22Rv1 (cell line): ENCODE measurements at regions not wholly inside any gene's neighbourhood (a gene's known extent, or its start where the extent isn't known, plus 50 kb on each side); places are given as distances from the start of the nearest gene placed in this dataset.

Experiments
- H3K27ac ChIP-seq: fragments of 450-650 bp; 2 replicates; pipeline ENCODE4 v1.5.1; 2017
- ZFX ChIP-seq: fragments of 450-650 bp; IDR thresholded peaks from 2 replicates; pipeline ENCODE4 v1.6.1; 2017; ENCODE audit warnings: antibody characterized with exemption, borderline replicate concordance
- TF ChIP-seq, protein P1 (sequence below): fragments of 450-650 bp; IDR thresholded peaks from 2 replicates; pipeline ENCODE4 v1.5.1; 2017; ENCODE audit warnings: mild to moderate bottlenecking

DNA sequence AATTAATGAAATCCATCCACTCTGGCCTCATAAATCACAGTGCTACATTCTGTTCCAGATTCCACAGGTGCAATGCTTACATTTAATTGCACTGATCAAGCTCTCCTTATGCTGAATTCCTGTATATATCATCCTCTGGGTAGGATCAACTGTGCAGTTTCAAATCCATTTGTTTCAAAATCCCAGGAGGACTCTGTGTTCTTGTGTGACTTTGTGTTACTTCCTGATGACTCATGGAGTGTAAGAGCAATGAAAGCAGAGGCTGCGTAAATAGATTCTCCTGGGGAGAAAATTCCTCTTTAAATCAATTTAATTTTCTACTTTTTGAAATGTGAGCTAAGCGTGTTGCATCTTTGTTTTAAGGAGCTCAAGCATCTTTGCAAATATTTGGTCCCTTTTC, 752.7 kb downstream of the METTL15 start:
- H3K27ac ChIP-seq, result no peak overlapping the region
- no peak for TF ChIP-seq ZFX
- TF ChIP-seq, protein P1, sequence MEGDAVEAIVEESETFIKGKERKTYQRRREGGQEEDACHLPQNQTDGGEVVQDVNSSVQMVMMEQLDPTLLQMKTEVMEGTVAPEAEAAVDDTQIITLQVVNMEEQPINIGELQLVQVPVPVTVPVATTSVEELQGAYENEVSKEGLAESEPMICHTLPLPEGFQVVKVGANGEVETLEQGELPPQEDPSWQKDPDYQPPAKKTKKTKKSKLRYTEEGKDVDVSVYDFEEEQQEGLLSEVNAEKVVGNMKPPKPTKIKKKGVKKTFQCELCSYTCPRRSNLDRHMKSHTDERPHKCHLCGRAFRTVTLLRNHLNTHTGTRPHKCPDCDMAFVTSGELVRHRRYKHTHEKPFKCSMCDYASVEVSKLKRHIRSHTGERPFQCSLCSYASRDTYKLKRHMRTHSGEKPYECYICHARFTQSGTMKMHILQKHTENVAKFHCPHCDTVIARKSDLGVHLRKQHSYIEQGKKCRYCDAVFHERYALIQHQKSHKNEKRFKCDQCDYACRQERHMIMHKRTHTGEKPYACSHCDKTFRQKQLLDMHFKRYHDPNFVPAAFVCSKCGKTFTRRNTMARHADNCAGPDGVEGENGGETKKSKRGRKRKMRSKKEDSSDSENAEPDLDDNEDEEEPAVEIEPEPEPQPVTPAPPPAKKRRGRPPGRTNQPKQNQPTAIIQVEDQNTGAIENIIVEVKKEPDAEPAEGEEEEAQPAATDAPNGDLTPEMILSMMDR, result no peak

DNA sequence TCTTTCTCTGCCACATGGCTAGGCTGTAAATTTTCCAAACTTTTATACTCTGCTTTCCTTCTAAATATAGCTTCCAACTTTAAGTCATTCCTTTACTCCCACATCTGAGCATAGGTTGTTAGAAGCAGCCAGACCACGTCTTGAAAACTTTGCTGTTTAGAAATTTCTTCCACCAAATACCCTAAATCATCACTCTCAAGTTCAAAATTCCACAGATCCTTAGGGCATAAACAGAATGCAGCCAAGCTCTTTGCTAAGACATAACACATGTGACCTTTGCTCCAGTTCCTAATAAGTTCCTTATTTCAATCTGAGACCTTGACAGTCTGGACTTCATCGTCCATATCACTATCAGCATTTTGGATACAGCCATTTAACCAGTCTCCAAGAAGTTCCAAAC, 749.9 kb downstream of the METTL15 start:
- TF ChIP-seq, protein P1, result no peak
- TF ChIP-seq ZFX, result no peak

DNA sequence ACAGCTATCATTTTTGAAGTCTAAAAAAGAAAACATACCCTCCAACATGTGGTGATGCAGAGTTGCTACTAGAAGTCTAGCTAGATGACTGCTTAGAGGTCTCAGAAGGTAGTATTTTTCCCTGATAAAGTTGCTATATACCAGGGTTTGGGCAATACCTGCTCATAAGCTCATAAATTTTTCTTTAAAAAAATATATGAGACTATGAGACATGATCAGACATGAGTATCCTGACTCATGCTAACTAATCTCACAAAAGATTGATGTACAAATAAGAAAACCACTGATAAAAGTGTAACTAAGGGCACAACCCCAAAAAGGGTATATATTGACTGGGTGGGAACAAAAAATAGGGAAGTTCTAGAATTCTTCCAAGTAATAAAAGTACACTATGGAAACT, 740.9 kb downstream of the METTL15 start:
- no peak for TF ChIP-seq ZFX
- TF ChIP-seq, protein P1, result no peak
- no peak overlapping the region for H3K27ac ChIP-seq

More for the DNA sequence above, 749.9 kb downstream of the METTL15 start:
- H3K27ac ChIP-seq, result no peak overlapping the region

DNA sequence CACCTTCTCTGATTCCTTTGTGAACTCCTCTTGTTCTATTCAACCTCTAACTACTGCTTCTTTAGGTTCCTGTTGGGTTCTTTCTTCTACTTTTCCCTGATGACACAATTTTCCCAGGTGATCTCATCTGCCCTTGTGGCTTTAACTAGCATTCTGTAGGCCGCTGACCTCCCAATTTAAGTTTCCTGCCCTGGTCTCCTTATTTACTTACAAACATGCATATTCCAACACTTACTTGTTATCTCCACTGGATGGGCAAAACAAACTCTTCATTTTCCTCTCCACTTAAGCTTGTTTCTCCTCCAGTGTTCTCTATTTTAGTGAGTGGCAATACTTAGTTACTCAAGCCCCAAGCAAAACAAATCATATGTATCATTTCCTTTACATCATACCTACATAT, 734.5 kb downstream of the METTL15 start:
- TF ChIP-seq ZFX, result no peak
- TF ChIP-seq, protein P1, result no peak
- no peak overlapping the region for H3K27ac ChIP-seq

DNA sequence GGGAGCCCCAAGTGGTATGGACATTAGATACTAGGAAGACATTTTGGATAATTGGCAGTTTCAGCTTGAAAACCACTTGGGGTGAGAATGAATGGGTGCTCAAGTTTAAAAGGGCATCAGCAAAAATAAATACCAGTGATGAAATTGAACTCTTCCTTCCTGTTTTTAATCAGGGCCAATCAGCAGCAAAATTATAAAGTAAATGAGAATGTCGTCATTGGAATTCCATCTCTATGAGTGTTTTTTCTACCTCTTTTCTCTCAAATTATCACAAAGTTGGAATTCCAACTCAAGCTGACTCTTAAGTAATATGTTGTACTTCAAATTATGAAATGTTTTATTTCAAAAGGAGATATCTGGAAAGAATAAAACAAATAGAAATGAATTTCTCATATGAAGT, 730.6 kb downstream of the METTL15 start:
- TF ChIP-seq ZFX, result no peak
- TF ChIP-seq, protein P1, result no peak
- H3K27ac ChIP-seq, result no peak overlapping the region

DNA sequence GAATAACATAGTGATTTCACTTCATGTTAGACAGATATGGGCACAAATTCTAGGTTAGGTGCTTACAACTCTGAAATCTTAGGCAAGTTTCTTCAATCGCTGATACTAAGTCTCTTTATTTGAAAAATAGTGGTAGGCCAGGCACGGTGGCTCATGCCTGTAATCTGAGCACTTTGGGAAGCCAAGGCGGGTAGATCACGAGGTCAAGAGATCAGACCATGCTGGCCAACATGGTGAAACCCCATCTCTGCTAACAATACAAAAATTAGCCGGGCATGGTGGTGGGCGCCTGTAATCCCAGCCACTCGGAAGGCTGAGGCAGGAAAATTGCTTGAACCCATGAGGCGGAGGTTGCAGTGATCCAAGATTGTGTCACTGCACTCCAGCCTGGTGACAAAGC, 729.4 kb downstream of the METTL15 start:
- TF ChIP-seq ZFX, result no peak
- TF ChIP-seq, protein P1, result no peak
- H3K27ac ChIP-seq, result no peak overlapping the region

DNA sequence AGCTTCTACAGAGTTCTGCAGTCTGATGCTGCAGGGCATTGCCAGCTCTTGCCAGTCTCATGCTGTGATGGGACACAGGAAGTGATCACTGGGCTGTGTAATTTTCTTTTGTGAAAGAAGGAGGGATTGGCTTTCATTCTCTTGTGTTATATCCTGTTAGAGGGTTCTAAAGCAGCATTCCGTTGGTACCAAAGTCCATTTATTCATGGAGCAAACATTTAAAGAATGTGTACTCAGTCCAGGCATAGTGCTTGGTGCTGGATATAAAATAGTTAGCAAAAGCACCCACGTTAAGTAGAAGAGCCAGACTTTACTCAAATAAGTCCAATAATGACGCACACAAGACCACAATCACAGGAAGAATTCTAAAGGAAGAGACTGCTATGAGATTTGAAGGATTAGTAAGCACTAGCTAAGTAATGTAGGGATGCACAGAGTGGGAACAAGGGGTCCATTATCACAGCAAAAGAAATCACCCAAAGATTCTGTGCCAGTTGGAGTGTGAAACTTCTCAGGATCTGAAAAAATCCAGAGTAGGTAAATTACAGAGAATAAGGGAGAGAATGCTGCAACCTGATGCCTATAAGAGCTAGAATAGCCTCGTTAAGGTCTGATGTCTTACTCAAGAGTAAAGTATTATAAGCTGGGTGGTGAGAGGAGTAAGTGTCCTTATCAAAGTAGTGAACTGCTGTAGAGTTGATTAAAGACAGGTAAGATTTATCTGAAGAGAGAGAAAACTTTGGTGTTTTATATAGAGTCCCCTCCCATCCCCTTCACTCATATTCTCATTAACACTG, 728.3 kb downstream of the METTL15 start:
- TF ChIP-seq, protein P1, result no peak
- H3K27ac ChIP-seq, result no peak overlapping the region
